ENCODE measurements at regions not wholly inside any gene's neighbourhood (a gene's known extent, or its start where the extent isn't known, plus 50 kb on each side); places are given as distances from the start of the nearest gene placed in this dataset.
A peak's percentile ranks its signal among the peaks of the same experiment; 100 is the strongest.

GRCh38 chr5:69038539-69038938 is 55.3 kb upstream of the SLC30A5 start:
- H3K4me1 ChIP-seq (ENCODE audit: insufficient read depth, low read length, poor library complexity, severe bottlenecking), result peaks cover 3% of the 10 kb centered on the region
- no peaks in the 10 kb centered on the region for H3K36me3 ChIP-seq (ENCODE audit: insufficient read depth, low read length, poor library complexity, severe bottlenecking)
- H3K4me3 ChIP-seq (ENCODE audit: low read depth, low read length, poor library complexity, severe bottlenecking), result no peak overlapping the region
- no peak for DNase-seq (ENCODE audit: low spot score)
- no TSS peak for BruUV-seq (replicated peaks)
- no peak overlapping the region for H3K27ac ChIP-seq (ENCODE audit: low read depth, low read length, poor library complexity, severe bottlenecking)
- ChIA-PET POLR2A (ENCODE audit: low non-redundant PET) (no interaction called here), CTCF (no interaction called here)
- intact Hi-C loops (cut with micrococcal nuclease; ENCODE audit: unreplicated experiment), result no loop called here
- TF ChIP-seq CTCF (conservative IDR thresholded peaks at IDR 0.05; ENCODE audit: low read depth, low read length), result no peak
- TF ChIP-seq EZH2 (IDR thresholded peaks at IDR 0.05; ENCODE audit: borderline replicate concordance, low read depth, low read length, poor library complexity, severe bottlenecking), result no peak
- no peaks in the 10 kb centered on the region for H3K9me3 ChIP-seq (ENCODE audit: low read depth, low read length, poor library complexity, severe bottlenecking)
- H3K27me3 ChIP-seq (replicated peaks; ENCODE audit: insufficient read depth, low read depth, low read length, poor library complexity), result no peaks in the 10 kb centered on the region

- Histone ChIP-seq H3K9me3 (ENCODE audit: low read depth, low read length, poor library complexity, severe bottlenecking) (no peaks in the 10 kb centered on the region), H3K36me3 (ENCODE audit: insufficient read depth, low read length, poor library complexity, severe bottlenecking) (no peaks in the 10 kb centered on the region), H3K4me1 (ENCODE audit: insufficient read depth, low read length, poor library complexity, severe bottlenecking) (peaks cover 5% of the 10 kb centered on the region), H3K4me3 (ENCODE audit: low read depth, low read length, poor library complexity, severe bottlenecking) (no peak overlapping the region), H3K27me3 (replicated peaks; ENCODE audit: insufficient read depth, low read depth, low read length, poor library complexity) (no peaks in the 10 kb centered on the region), H3K27ac (ENCODE audit: low read depth, low read length, poor library complexity, severe bottlenecking) (no peak overlapping the region)
- intact Hi-C loops (cut with micrococcal nuclease; ENCODE audit: unreplicated experiment), result no loop called here
- BruUV-seq (replicated peaks), result no TSS peak
- POLR2A ChIA-PET (ENCODE audit: low non-redundant PET), result no interaction called here
- no peak for TF ChIP-seq CTCF (conservative IDR thresholded peaks at IDR 0.05; ENCODE audit: low read depth, low read length)
- DNase-seq (ENCODE audit: low spot score), result no peak
- CTCF ChIA-PET, result no interaction called here
Observed at GRCh38 chr5:69039829-69040228, 54.0 kb upstream of the SLC30A5 start.

- Histone ChIP-seq H3K36me3 (ENCODE audit: insufficient read depth, low read length, poor library complexity, severe bottlenecking) (no peaks in the 10 kb centered on the region), H3K27ac (ENCODE audit: low read depth, low read length, poor library complexity, severe bottlenecking) (no peak overlapping the region), H3K9me3 (ENCODE audit: low read depth, low read length, poor library complexity, severe bottlenecking) (no peaks in the 10 kb centered on the region), H3K4me1 (ENCODE audit: insufficient read depth, low read length, poor library complexity, severe bottlenecking) (peaks cover 5% of the 10 kb centered on the region), H3K27me3 (replicated peaks; ENCODE audit: insufficient read depth, low read depth, low read length, poor library complexity) (no peaks in the 10 kb centered on the region), H3K4me3 (ENCODE audit: low read depth, low read length, poor library complexity, severe bottlenecking) (peak overlapping the region; percentile 54)
- TF ChIP-seq EZH2 (IDR thresholded peaks at IDR 0.05; ENCODE audit: borderline replicate concordance, low read depth, low read length, poor library complexity, severe bottlenecking) (no peak), CTCF (conservative IDR thresholded peaks at IDR 0.05; ENCODE audit: low read depth, low read length) (no peak)
- ChIA-PET POLR2A (ENCODE audit: low non-redundant PET) (no interaction called here), CTCF (interaction anchor here (0.6 to 1.2 kb wide), 3 partner anchors 12 to 20 kb away, joined by 3 to 4 read pairs (median 3); no protein-coding TSS in a partner anchor)
- intact Hi-C loops (cut with micrococcal nuclease; ENCODE audit: unreplicated experiment), result no loop called here
- DNase-seq (ENCODE audit: low spot score), result no peak
- BruUV-seq (replicated peaks), result no TSS peak
Observed at GRCh38 chr5:69042500-69042899, 51.3 kb upstream of the SLC30A5 start.

Data from A673 (cell line).